GM23338 (cell line): ENCODE measurements at regions not wholly inside any gene's neighbourhood (a gene's known extent, or its start where the extent isn't known, plus 50 kb on each side); places are given as distances from the start of the nearest gene placed in this dataset.

Source experiments
- EZH2 ChIP-seq: fragments of 200-600 bp; sonication (generic); IDR thresholded peaks from one replicate; pipeline ENCODE4 v1.8.0; 2017; ENCODE audit warnings: antibody characterized with exemption, mild to moderate bottlenecking, low read depth; ENCODE audit not compliant: unreplicated experiment
- TF ChIP-seq, protein P1 (sequence below), 2 experiments: fragments of 200-600 bp in 1 of 2; sonication (generic) in 1 of 2; conservative IDR thresholded peaks; 2 replicates each; pipeline versions ENCODE4 v1.5.1 to v1.6.1; 2016 to 2017; ENCODE audit warnings: antibody characterized with exemption in 2 of 2, low read depth in 2 of 2, mild to moderate bottlenecking in 2 of 2, moderate library complexity in 1 of 2

DNA sequence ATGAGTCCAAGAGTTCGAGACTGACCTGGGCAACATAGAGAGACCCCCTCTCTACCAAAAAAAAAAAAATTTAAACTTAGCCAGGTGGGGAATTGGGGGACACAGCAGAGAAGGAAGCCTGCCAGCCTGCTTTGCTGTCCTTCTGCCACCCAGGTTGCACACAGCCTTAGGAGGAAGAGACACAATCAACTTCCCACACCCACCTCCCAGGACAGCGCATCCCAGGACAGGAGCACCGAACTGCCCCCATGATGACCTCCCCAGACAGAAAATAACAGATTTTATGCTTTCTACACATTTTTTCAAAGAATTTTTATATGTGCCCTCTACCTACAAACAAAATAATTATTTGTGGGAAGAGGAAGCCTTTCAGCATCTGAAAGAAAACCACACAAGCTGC is 126.0 kb upstream of the ZNF507 start:
- no peak for TF ChIP-seq EZH2
- TF ChIP-seq, protein P1, sequence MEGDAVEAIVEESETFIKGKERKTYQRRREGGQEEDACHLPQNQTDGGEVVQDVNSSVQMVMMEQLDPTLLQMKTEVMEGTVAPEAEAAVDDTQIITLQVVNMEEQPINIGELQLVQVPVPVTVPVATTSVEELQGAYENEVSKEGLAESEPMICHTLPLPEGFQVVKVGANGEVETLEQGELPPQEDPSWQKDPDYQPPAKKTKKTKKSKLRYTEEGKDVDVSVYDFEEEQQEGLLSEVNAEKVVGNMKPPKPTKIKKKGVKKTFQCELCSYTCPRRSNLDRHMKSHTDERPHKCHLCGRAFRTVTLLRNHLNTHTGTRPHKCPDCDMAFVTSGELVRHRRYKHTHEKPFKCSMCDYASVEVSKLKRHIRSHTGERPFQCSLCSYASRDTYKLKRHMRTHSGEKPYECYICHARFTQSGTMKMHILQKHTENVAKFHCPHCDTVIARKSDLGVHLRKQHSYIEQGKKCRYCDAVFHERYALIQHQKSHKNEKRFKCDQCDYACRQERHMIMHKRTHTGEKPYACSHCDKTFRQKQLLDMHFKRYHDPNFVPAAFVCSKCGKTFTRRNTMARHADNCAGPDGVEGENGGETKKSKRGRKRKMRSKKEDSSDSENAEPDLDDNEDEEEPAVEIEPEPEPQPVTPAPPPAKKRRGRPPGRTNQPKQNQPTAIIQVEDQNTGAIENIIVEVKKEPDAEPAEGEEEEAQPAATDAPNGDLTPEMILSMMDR (conservative IDR thresholded peaks at IDR 0.05; ENCODE audit: low read depth in 2 of 2) = no peak
